ENCODE measurements at regions not wholly inside any gene's neighbourhood (a gene's known extent, or its start where the extent isn't known, plus 50 kb on each side); places are given as distances from the start of the nearest gene placed in this dataset.

DNA sequence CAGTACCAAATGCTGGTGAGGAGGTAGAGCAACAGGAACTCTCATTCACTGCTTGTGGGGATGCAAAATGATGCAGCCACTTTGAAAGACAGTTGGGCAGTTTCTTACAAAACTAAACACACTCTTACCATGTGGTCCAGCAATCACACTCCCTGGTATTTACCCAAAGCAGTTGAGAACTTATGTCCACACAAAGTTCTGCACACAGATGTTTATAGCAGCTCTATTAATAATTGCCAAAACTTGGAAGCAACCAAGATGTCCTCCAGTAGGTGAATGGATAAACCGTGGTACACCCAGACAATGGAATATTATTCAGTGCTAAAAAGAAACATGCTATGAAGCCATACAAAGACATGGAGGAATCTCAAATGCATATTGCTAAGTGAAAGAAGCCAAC, 139.1 kb upstream of the SLC6A11 start:
- CTCF ChIA-PET (ENCODE audit: partially characterized antibody) = no interaction called here
- intact Hi-C loops (cut with micrococcal nuclease) = no loop called here
- no peak overlapping the region for H3K4me3 Mint-ChIP-seq

DNA sequence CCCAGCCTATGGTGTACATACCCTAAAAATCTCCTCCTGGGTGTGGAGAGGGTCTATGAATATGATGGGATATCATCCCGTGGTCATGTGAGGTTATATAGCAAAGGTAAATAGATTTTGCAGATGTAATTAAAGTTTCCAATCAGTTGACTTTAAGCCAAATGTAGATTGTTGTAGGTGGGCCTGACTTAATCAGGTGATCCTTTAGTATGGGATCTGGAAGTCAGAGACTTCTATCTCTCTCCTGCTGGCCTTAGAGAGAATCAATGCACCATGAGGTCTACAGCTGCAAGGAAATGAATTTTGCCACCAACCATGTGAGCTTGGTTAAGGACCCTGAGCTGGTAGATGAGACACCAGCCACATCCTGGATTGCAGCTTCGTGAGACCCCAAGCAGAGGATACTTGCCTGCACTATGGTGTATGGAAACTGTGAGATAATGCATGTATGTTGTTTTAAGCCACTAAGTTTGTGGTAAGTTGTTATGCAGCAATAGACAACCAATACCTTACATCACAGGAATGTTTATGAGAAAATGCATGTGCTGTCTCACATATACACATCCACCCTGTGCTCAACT, 137.1 kb upstream of the SLC6A11 start:
- Mint-ChIP-seq H3K4me1 (peaks cover 0 to 2% (median 0%) of the 10 kb centered on the region in 4 donors), H3K36me3 (no peaks in the 10 kb centered on the region), H3K27me3 (peaks cover 0 to 2% of the 10 kb centered on the region in 2 donors), H3K27ac (no peak overlapping the region), H3K4me3 (no peak overlapping the region), H3K9me3 (no peaks in the 10 kb centered on the region)
- DNase-seq = no peak
- intact Hi-C loops (cut with micrococcal nuclease) = no loop called here
- POLR2A ChIA-PET (ENCODE audit: partially characterized antibody) = no interaction called here
- CTCF ChIA-PET (ENCODE audit: partially characterized antibody) = no interaction called here
- H3K27me3 ChIP-seq (ENCODE audit: insufficient read depth, low read length) = no peaks in the 10 kb centered on the region
- no peaks in the 10 kb centered on the region for H3K9me3 ChIP-seq (ENCODE audit: control insufficient read depth in 1 of 2, low read length in 2 of 2)
- no peak overlapping the region for H3K27ac ChIP-seq (ENCODE audit: low read depth, low read length)
- no peaks in the 10 kb centered on the region for H3K36me3 ChIP-seq (ENCODE audit: insufficient read depth, low read length)
- H3K4me1 ChIP-seq (ENCODE audit: insufficient read depth, low read length) = no peaks in the 10 kb centered on the region
- H3K4me3 ChIP-seq (ENCODE audit: low read length in 2 of 2) = no peak overlapping the region

More for the DNA sequence above, 139.1 kb upstream of the SLC6A11 start:
- POLR2A ChIA-PET (ENCODE audit: partially characterized antibody) = no interaction called here
- Histone ChIP-seq H3K4me1 (ENCODE audit: insufficient read depth, low read length) (no peaks in the 10 kb centered on the region), H3K9me3 (ENCODE audit: control insufficient read depth in 1 of 2, low read length in 2 of 2) (no peaks in the 10 kb centered on the region), H3K4me3 (ENCODE audit: low read length in 2 of 2) (no peak overlapping the region), H3K27me3 (ENCODE audit: insufficient read depth, low read length) (no peaks in the 10 kb centered on the region), H3K36me3 (ENCODE audit: insufficient read depth, low read length) (no peaks in the 10 kb centered on the region), H3K27ac (ENCODE audit: low read depth, low read length) (no peak overlapping the region)
- Mint-ChIP-seq H3K36me3 (no peaks in the 10 kb centered on the region), H3K9me3 (peaks cover 0 to 2% (median 0%) of the 10 kb centered on the region in 8 donors), H3K27ac (no peak overlapping the region), H3K27me3 (peaks cover 0 to 2% of the 10 kb centered on the region in 2 donors), H3K4me1 (peaks cover 0 to 2% (median 0%) of the 10 kb centered on the region in 4 donors)
- DNase-seq = no peak

DNA sequence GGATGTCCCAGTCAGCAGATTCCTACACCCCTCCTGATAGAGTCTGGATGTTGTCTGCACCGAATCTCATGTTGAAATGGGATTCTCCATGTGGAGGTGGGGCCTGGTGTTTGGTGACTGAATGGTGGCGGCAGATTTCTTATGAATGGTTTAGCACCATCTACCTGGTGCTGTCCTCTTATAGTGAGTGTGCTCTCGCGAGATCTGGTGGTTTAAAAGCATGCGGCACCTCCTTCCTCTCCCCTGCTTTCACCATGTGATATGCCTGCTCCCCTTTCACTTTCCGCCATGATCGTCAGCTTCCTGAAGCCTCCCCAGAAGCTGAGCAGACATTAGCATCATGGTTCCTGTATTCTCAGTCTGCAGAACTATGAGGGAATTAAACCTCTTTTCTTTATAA, 135.2 kb upstream of the SLC6A11 start:
- CTCF ChIA-PET (ENCODE audit: partially characterized antibody) = no interaction called here
- Histone ChIP-seq H3K27me3 (ENCODE audit: insufficient read depth, low read length) (no peaks in the 10 kb centered on the region), H3K9me3 (ENCODE audit: control insufficient read depth in 1 of 2, low read length in 2 of 2) (no peaks in the 10 kb centered on the region), H3K4me1 (ENCODE audit: insufficient read depth, low read length) (no peaks in the 10 kb centered on the region), H3K36me3 (ENCODE audit: insufficient read depth, low read length) (no peaks in the 10 kb centered on the region), H3K27ac (ENCODE audit: low read depth, low read length) (no peak overlapping the region), H3K4me3 (ENCODE audit: low read length in 2 of 2) (no peak overlapping the region)
- intact Hi-C loops (cut with micrococcal nuclease) = no loop called here
- H3K27ac Mint-ChIP-seq = no peak overlapping the region
- DNase-seq = no peak
- H3K36me3 Mint-ChIP-seq = no peaks in the 10 kb centered on the region
- POLR2A ChIA-PET (ENCODE audit: partially characterized antibody) = no interaction called here
- H3K4me1 Mint-ChIP-seq = no peaks in the 10 kb centered on the region
- peaks cover 2 to 6% of the 10 kb centered on the region in 2 donors for H3K27me3 Mint-ChIP-seq
- H3K4me3 Mint-ChIP-seq = no peak overlapping the region
- H3K9me3 Mint-ChIP-seq = no peaks in the 10 kb centered on the region

DNA sequence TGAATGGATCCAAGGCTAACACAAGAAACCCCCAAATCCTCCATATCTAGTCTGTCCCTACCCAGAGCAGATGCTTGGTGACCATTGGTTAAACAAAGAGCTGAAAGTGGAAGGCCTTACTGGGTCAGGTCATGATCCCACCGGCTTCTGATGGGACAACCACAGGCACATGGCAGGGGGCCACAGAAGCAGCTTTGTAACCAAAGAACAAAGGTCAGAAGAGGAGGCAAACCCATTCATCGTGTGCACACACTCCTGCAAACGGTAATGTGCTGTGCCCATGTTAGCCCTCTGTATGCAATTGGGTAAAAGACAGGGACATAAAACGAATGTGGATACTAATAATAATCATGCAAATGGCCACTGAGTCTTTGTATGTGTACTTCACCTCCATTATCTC, 133.3 kb upstream of the SLC6A11 start:
- no peaks in the 10 kb centered on the region for H3K4me1 ChIP-seq (ENCODE audit: insufficient read depth, low read length)
- no peak for DNase-seq
- H3K36me3 ChIP-seq (ENCODE audit: insufficient read depth, low read length) = no peaks in the 10 kb centered on the region
- no peaks in the 10 kb centered on the region for H3K9me3 ChIP-seq (ENCODE audit: control insufficient read depth in 1 of 2, low read length in 2 of 2)
- POLR2A ChIA-PET (ENCODE audit: partially characterized antibody) = no interaction called here
- H3K27ac ChIP-seq (ENCODE audit: low read depth, low read length) = no peak overlapping the region
- no peak overlapping the region for H3K27ac Mint-ChIP-seq
- H3K36me3 Mint-ChIP-seq = no peaks in the 10 kb centered on the region
- H3K4me3 Mint-ChIP-seq = no peak overlapping the region
- H3K4me3 ChIP-seq (ENCODE audit: low read length in 2 of 2) = no peak overlapping the region
- intact Hi-C loops (cut with micrococcal nuclease) = no loop called here
- H3K27me3 Mint-ChIP-seq = peaks cover 0 to 6% of the 10 kb centered on the region in 2 donors
- no peaks in the 10 kb centered on the region for H3K27me3 ChIP-seq (ENCODE audit: insufficient read depth, low read length)
- no peaks in the 10 kb centered on the region for H3K4me1 Mint-ChIP-seq
- CTCF ChIA-PET (ENCODE audit: partially characterized antibody) = no interaction called here
- no peaks in the 10 kb centered on the region for H3K9me3 Mint-ChIP-seq

DNA sequence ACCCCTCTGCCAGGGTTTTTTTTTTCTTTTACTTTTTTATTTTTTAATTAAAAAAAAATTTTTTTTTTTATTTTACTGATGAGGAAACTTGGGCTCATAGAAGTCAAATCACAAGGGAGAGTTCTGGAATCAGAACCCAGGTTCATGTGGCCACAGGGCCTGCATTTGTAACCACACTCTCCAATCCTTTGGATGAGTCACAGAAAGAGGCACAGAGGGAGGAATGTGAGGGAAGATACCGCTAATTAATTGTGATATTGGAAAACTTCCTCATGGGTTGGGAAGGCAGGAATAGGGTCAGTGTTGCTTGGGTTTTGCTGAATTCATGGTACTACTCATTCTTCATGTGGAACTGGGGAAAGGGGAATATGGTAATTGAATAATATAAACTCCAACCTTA, 132.9 kb upstream of the SLC6A11 start:
- intact Hi-C loops (cut with micrococcal nuclease) = no loop called here
- H3K27ac ChIP-seq (ENCODE audit: low read depth, low read length) = no peak overlapping the region
- Mint-ChIP-seq H3K36me3 (no peaks in the 10 kb centered on the region), H3K27me3 (peaks cover 0 to 6% of the 10 kb centered on the region in 2 donors), H3K27ac (no peak overlapping the region), H3K9me3 (no peaks in the 10 kb centered on the region), H3K4me1 (no peaks in the 10 kb centered on the region), H3K4me3 (no peak overlapping the region)
- ChIA-PET CTCF (ENCODE audit: partially characterized antibody) (no interaction called here), POLR2A (ENCODE audit: partially characterized antibody) (no interaction called here)
- no peaks in the 10 kb centered on the region for H3K36me3 ChIP-seq (ENCODE audit: insufficient read depth, low read length)
- no peaks in the 10 kb centered on the region for H3K27me3 ChIP-seq (ENCODE audit: insufficient read depth, low read length)
- H3K9me3 ChIP-seq (ENCODE audit: control insufficient read depth in 1 of 2, low read length in 2 of 2) = no peaks in the 10 kb centered on the region
- H3K4me1 ChIP-seq (ENCODE audit: insufficient read depth, low read length) = no peaks in the 10 kb centered on the region
- H3K4me3 ChIP-seq (ENCODE audit: low read length in 2 of 2) = no peak overlapping the region
- no peak for DNase-seq

DNA sequence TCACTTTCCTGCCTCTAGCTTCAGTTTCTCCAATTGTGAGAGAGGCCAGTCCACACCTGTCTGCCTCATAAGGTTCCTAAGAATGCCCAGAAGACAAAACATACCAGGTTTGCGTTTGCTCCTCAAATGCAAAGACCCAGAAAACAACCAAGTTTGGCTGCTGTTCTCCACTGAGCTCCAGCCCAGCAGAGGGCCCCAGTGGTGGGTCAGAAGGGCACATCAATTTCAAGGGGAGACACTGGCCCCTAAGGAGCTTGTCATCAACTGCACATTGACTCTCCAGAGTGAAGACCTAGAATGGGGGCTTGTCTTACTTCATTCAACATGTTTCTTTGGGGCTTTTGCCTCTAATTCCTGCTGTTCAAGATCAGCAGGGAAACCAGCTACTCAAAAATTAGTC, 127.9 kb upstream of the SLC6A11 start:
- no peak for DNase-seq
- H3K4me3 Mint-ChIP-seq = no peak overlapping the region
- intact Hi-C loops (cut with micrococcal nuclease) = no loop called here
- H3K27ac ChIP-seq (ENCODE audit: low read depth, low read length) = no peak overlapping the region
- CTCF ChIA-PET (ENCODE audit: partially characterized antibody) = interaction anchor here (1.1 kb wide), 1 partner anchor 11 kb away, joined by 3 read pairs; no protein-coding TSS in a partner anchor
- no peaks in the 10 kb centered on the region for H3K9me3 ChIP-seq (ENCODE audit: control insufficient read depth in 1 of 2, low read length in 2 of 2)
- H3K36me3 Mint-ChIP-seq = no peaks in the 10 kb centered on the region
- H3K4me1 ChIP-seq (ENCODE audit: insufficient read depth, low read length) = no peaks in the 10 kb centered on the region
- H3K4me1 Mint-ChIP-seq = no peaks in the 10 kb centered on the region
- no peaks in the 10 kb centered on the region for H3K27me3 ChIP-seq (ENCODE audit: insufficient read depth, low read length)
- POLR2A ChIA-PET (ENCODE audit: partially characterized antibody) = no interaction called here
- peaks cover 2 to 8% of the 10 kb centered on the region in 2 donors for H3K27me3 Mint-ChIP-seq
- no peak overlapping the region for H3K4me3 ChIP-seq (ENCODE audit: low read length in 2 of 2)
- H3K36me3 ChIP-seq (ENCODE audit: insufficient read depth, low read length) = no peaks in the 10 kb centered on the region
- H3K9me3 Mint-ChIP-seq = no peaks in the 10 kb centered on the region
- no peak overlapping the region for H3K27ac Mint-ChIP-seq

DNA sequence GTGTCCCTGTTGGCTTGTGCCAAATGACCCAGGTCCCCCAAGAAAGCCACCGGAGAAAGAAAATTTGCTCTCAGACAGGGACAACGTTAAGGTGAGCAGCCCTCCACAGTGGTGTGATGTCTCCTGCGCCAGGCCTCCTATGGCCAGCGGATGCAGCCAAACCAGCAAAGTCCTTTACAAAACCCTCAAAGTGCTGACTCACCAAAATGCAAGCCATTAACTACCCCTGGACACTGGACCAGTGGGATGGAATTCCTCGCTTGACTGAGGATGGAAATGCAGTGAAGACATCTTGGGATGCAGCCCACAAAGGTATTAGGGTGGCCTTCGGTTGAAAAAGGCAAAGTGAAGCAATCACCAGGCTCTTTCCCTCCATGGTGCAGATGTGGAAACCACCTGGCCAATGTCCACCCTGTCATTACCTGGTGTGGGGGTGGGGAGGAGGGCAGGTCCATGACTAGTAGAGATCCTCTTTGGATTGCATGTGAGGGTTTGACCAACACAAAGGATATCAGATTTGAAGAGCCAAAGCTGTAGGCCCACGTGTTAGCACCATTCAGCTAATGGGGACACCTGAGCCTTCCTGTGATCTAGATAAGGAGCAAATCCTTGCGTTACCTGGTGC, 127.4 kb upstream of the SLC6A11 start:
- H3K36me3 Mint-ChIP-seq = no peaks in the 10 kb centered on the region
- no peak for DNase-seq
- peaks cover 2 to 8% of the 10 kb centered on the region in 2 donors for H3K27me3 Mint-ChIP-seq
- H3K4me1 ChIP-seq (ENCODE audit: insufficient read depth, low read length) = no peaks in the 10 kb centered on the region
- H3K9me3 ChIP-seq (ENCODE audit: control insufficient read depth in 1 of 2, low read length in 2 of 2) = no peaks in the 10 kb centered on the region
- no peak overlapping the region for H3K27ac ChIP-seq (ENCODE audit: low read depth, low read length)
- no peaks in the 10 kb centered on the region for H3K36me3 ChIP-seq (ENCODE audit: insufficient read depth, low read length)
- ChIA-PET POLR2A (ENCODE audit: partially characterized antibody) (no interaction called here), CTCF (ENCODE audit: partially characterized antibody) (interaction anchor here (1.1 kb wide), 1 partner anchor 11 kb away, joined by 3 read pairs; no protein-coding TSS in a partner anchor)
- intact Hi-C loops (cut with micrococcal nuclease) = no loop called here
- no peak overlapping the region for H3K4me3 ChIP-seq (ENCODE audit: low read length in 2 of 2)
- no peak overlapping the region for H3K4me3 Mint-ChIP-seq
- H3K27me3 ChIP-seq (ENCODE audit: insufficient read depth, low read length) = no peaks in the 10 kb centered on the region
- no peaks in the 10 kb centered on the region for H3K4me1 Mint-ChIP-seq
- no peaks in the 10 kb centered on the region for H3K9me3 Mint-ChIP-seq
- no peak overlapping the region for H3K27ac Mint-ChIP-seq
